ENCODE measurements at regions not wholly inside any gene's neighbourhood (a gene's known extent, or its start where the extent isn't known, plus 50 kb on each side); places are given as distances from the start of the nearest gene placed in this dataset.

DNA sequence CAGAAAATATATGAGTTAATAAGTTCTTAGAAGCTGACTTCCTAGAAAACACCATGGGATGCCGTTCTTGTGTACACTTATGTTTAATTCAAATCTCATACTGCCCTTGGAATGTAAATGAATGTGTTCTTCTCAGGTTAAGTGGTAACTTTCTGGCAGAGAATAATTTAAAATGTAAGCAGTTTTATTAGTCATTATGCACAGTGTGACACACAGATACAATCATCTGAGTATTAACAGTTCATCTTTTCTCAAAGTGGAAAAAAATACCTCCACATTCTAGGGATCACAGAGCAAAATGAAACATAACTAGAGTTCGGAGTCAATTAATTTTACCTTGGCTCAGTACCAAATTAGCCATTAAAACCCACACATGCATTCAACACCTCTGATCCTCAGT, 508.1 kb downstream of the CDH9 start:
- TF ChIP-seq, protein P1, sequence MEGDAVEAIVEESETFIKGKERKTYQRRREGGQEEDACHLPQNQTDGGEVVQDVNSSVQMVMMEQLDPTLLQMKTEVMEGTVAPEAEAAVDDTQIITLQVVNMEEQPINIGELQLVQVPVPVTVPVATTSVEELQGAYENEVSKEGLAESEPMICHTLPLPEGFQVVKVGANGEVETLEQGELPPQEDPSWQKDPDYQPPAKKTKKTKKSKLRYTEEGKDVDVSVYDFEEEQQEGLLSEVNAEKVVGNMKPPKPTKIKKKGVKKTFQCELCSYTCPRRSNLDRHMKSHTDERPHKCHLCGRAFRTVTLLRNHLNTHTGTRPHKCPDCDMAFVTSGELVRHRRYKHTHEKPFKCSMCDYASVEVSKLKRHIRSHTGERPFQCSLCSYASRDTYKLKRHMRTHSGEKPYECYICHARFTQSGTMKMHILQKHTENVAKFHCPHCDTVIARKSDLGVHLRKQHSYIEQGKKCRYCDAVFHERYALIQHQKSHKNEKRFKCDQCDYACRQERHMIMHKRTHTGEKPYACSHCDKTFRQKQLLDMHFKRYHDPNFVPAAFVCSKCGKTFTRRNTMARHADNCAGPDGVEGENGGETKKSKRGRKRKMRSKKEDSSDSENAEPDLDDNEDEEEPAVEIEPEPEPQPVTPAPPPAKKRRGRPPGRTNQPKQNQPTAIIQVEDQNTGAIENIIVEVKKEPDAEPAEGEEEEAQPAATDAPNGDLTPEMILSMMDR (IDR thresholded peaks at IDR 0.05) = no peak
- no peak for TF ChIP-seq POLR2AphosphoS5 (IDR thresholded peaks at IDR 0.05)
- no peak for TF ChIP-seq EP300 (IDR thresholded peaks at IDR 0.05)

All from sigmoid colon (tissue), 4 donors.